GM23338 (cell line): ENCODE measurements at regions not wholly inside any gene's neighbourhood (a gene's known extent, or its start where the extent isn't known, plus 50 kb on each side); places are given as distances from the start of the nearest gene placed in this dataset.

Source experiments
- ATAC-seq: fragments of 200-7000 bp; cut with Tn5 transposase; 3 replicates; pipeline ENCODE4 v1.9.1; 2020
- DNase-seq: peaks from one replicate; pipeline ENCODE4 v3.0.0-alpha.2; 2015; ENCODE audit warnings: low spot score
- H2AFZ ChIP-seq: fragments of 200-600 bp; sonication (generic); 2 replicates; pipeline ENCODE4 v1.8.0; 2016; ENCODE audit warnings: antibody characterized with exemption, mild to moderate bottlenecking, moderate library complexity
- H3F3A ChIP-seq: fragments of 200-600 bp; sonication (generic); replicated peaks from 2 replicates; pipeline ENCODE4 v1.8.0; 2017; ENCODE audit warnings: antibody characterized with exemption, mixed run types, low read depth
- H3K27ac ChIP-seq: fragments of 200-600 bp; sonication (generic); 2 replicates; pipeline ENCODE4 v1.6.1; 2016; ENCODE audit warnings: low read depth
- H3K27me3 ChIP-seq: fragments of 200-600 bp; sonication (generic); 2 replicates; pipeline ENCODE4 v1.8.0; 2016; ENCODE audit warnings: mild to moderate bottlenecking, mixed run types, moderate library complexity; ENCODE audit not compliant: insufficient read depth
- H3K36me3 ChIP-seq: fragments of 200-600 bp; sonication (generic); 2 replicates; pipeline ENCODE4 v1.8.0; 2016; ENCODE audit warnings: mild to moderate bottlenecking; ENCODE audit not compliant: insufficient read depth
- H3K4me1 ChIP-seq: fragments of 200-600 bp; sonication (generic); 2 replicates; pipeline ENCODE4 v1.8.0; 2016; ENCODE audit warnings: mild to moderate bottlenecking, moderate library complexity; ENCODE audit not compliant: insufficient read depth
- H3K4me2 ChIP-seq: fragments of 200-600 bp; sonication (generic); 2 replicates; pipeline ENCODE4 v1.7.1; 2017; ENCODE audit warnings: mixed run types
- H3K4me3 ChIP-seq: fragments of 200-600 bp; sonication (generic); 2 replicates; pipeline ENCODE4 v1.6.1; 2016; ENCODE audit warnings: mixed run types
- H3K79me2 ChIP-seq: fragments of 200-600 bp; sonication (generic); replicated peaks from 2 replicates; pipeline ENCODE4 v1.8.0; 2017; ENCODE audit warnings: mild to moderate bottlenecking; ENCODE audit not compliant: insufficient read depth
- H3K9me2 ChIP-seq: fragments of 200-600 bp; sonication (generic); 2 replicates; pipeline ENCODE4 v1.8.0; 2017; ENCODE audit not compliant: insufficient read depth
- H4K20me1 ChIP-seq: fragments of 200-600 bp; sonication (generic); replicated peaks from 2 replicates; pipeline ENCODE4 v1.8.0; 2017; ENCODE audit warnings: mild to moderate bottlenecking; ENCODE audit not compliant: insufficient read depth
- H3K27ac Mint-ChIP-seq: 2 replicates; pipeline ENCODE4 v1.8.0; 2020; ENCODE audit warnings: inconsistent platforms, mild to moderate bottlenecking, moderate library complexity, mixed read lengths
- H3K27me3 Mint-ChIP-seq: 3 replicates; pipeline ENCODE4 v1.8.0; 2022; ENCODE audit warnings: low read depth, mild to moderate bottlenecking, moderate library complexity, mixed read lengths, inconsistent platforms; ENCODE audit not compliant: insufficient read depth, poor library complexity
- H3K36me3 Mint-ChIP-seq: 3 replicates; pipeline ENCODE4 v1.8.0; 2021; ENCODE audit warnings: low read depth, mild to moderate bottlenecking, inconsistent platforms, moderate library complexity, mixed read lengths
- H3K4me1 Mint-ChIP-seq: 3 replicates; pipeline ENCODE4 v1.8.0; 2020; ENCODE audit warnings: mild to moderate bottlenecking, inconsistent platforms, mixed read lengths
- H3K4me3 Mint-ChIP-seq: 3 replicates; pipeline ENCODE4 v1.8.0; 2021; ENCODE audit warnings: moderate library complexity, mild to moderate bottlenecking, inconsistent platforms, mixed read lengths
- H3K9me3 Mint-ChIP-seq: 3 replicates; pipeline ENCODE4 v1.8.0; 2020; ENCODE audit warnings: moderate library complexity, mild to moderate bottlenecking, inconsistent platforms, mixed read lengths
- CREB1 ChIP-seq: fragments of 250-450 bp; sonication (Bioruptor Pico); IDR thresholded peaks from 2 replicates; pipeline ENCODE4 v1.5.0; 2020; ENCODE audit warnings: low read depth, mild to moderate bottlenecking, moderate library complexity
- EZH2 ChIP-seq: fragments of 200-600 bp; sonication (generic); IDR thresholded peaks from one replicate; pipeline ENCODE4 v1.8.0; 2017; ENCODE audit warnings: antibody characterized with exemption, mild to moderate bottlenecking, low read depth; ENCODE audit not compliant: unreplicated experiment
- JUNB ChIP-seq: IDR thresholded peaks from one replicate; pipeline ENCODE4 v1.6.1; 2016; ENCODE audit warnings: antibody characterized with exemption; ENCODE audit not compliant: unreplicated experiment
- POLR2AphosphoS5 ChIP-seq: IDR thresholded peaks from 2 replicates; pipeline ENCODE4 v1.6.1; 2016; ENCODE audit warnings: antibody characterized with exemption, low read depth
- ZNF114 ChIP-seq: fragments of 250-450 bp; sonication (Bioruptor Pico); IDR thresholded peaks from 2 replicates; pipeline ENCODE4 v1.5.0; 2020; ENCODE audit warnings: mild to moderate bottlenecking, moderate library complexity
- TF ChIP-seq, protein P1 (sequence below): IDR thresholded peaks from one replicate; pipeline ENCODE4 v1.6.1; 2018; ENCODE audit warnings: antibody characterized with exemption; ENCODE audit not compliant: unreplicated experiment
- TF ChIP-seq, protein P2 (sequence below): fragments of 250-450 bp; sonication (Bioruptor Pico); IDR thresholded peaks from 2 replicates; pipeline ENCODE4 v1.5.0; 2020; ENCODE audit warnings: mild to moderate bottlenecking, moderate library complexity
- TF ChIP-seq, protein P3 (sequence below), 2 experiments: fragments of 200-600 bp in 1 of 2; sonication (generic) in 1 of 2; conservative IDR thresholded peaks; 2 replicates each; pipeline versions ENCODE4 v1.5.1 to v1.6.1; 2016 to 2017; ENCODE audit warnings: antibody characterized with exemption in 2 of 2, low read depth in 2 of 2, mild to moderate bottlenecking in 2 of 2, moderate library complexity in 1 of 2
- TF ChIP-seq, protein P4 (sequence below): IDR thresholded peaks from 2 replicates; pipeline ENCODE4 v1.6.1; 2016; ENCODE audit warnings: antibody characterized with exemption

DNA sequence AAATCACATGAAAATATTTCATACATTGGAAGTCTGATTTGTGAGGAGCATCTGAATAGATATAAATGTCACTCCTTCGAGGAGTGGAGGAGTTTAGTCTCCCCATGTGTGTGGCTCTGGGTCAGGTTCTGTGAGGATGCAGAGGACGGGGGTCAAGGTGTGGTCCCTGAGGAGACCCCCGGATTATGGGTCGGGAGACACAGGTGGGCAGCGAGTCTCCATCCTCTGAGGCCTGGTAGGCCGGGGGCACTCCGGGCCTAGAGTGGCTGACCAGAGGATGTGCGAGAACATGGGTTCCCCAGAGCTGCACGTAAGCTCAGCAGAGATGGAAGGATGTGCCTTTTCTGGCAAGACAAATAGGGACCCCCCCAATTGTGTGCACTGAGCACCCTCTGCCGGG, 93.4 kb upstream of the TCERG1L start:
- H3K4me3 ChIP-seq: no peak overlapping the region
- no peaks in the 10 kb centered on the region for H3K79me2 ChIP-seq
- no peaks in the 10 kb centered on the region for H3K4me1 ChIP-seq
- no peak overlapping the region for H2AFZ ChIP-seq
- H3K27ac Mint-ChIP-seq: no peak overlapping the region
- H3K4me1 Mint-ChIP-seq: no peaks in the 10 kb centered on the region
- no peaks in the 10 kb centered on the region for H3K9me2 ChIP-seq
- ATAC-seq: no peak
- no peaks in the 10 kb centered on the region; the same call in 1 of the 2 replicates for H3K36me3 ChIP-seq
- no peaks in the 10 kb centered on the region for H3K27me3 ChIP-seq
- no peak overlapping the region for H3K4me2 ChIP-seq
- H3K36me3 Mint-ChIP-seq: peaks cover 37% of the 10 kb centered on the region
- DNase-seq: no peak
- TF ChIP-seq, protein P1, sequence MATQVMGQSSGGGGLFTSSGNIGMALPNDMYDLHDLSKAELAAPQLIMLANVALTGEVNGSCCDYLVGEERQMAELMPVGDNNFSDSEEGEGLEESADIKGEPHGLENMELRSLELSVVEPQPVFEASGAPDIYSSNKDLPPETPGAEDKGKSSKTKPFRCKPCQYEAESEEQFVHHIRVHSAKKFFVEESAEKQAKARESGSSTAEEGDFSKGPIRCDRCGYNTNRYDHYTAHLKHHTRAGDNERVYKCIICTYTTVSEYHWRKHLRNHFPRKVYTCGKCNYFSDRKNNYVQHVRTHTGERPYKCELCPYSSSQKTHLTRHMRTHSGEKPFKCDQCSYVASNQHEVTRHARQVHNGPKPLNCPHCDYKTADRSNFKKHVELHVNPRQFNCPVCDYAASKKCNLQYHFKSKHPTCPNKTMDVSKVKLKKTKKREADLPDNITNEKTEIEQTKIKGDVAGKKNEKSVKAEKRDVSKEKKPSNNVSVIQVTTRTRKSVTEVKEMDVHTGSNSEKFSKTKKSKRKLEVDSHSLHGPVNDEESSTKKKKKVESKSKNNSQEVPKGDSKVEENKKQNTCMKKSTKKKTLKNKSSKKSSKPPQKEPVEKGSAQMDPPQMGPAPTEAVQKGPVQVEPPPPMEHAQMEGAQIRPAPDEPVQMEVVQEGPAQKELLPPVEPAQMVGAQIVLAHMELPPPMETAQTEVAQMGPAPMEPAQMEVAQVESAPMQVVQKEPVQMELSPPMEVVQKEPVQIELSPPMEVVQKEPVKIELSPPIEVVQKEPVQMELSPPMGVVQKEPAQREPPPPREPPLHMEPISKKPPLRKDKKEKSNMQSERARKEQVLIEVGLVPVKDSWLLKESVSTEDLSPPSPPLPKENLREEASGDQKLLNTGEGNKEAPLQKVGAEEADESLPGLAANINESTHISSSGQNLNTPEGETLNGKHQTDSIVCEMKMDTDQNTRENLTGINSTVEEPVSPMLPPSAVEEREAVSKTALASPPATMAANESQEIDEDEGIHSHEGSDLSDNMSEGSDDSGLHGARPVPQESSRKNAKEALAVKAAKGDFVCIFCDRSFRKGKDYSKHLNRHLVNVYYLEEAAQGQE: no peak
- no peak overlapping the region for H3K4me3 Mint-ChIP-seq
- no peaks in the 10 kb centered on the region for H3F3A ChIP-seq
- H3K27me3 Mint-ChIP-seq: peaks cover 6% of the 10 kb centered on the region
- H3K27ac ChIP-seq: no peak overlapping the region
- H4K20me1 ChIP-seq: no peaks in the 10 kb centered on the region
- peaks cover 95% of the 10 kb centered on the region for H3K9me3 Mint-ChIP-seq

DNA sequence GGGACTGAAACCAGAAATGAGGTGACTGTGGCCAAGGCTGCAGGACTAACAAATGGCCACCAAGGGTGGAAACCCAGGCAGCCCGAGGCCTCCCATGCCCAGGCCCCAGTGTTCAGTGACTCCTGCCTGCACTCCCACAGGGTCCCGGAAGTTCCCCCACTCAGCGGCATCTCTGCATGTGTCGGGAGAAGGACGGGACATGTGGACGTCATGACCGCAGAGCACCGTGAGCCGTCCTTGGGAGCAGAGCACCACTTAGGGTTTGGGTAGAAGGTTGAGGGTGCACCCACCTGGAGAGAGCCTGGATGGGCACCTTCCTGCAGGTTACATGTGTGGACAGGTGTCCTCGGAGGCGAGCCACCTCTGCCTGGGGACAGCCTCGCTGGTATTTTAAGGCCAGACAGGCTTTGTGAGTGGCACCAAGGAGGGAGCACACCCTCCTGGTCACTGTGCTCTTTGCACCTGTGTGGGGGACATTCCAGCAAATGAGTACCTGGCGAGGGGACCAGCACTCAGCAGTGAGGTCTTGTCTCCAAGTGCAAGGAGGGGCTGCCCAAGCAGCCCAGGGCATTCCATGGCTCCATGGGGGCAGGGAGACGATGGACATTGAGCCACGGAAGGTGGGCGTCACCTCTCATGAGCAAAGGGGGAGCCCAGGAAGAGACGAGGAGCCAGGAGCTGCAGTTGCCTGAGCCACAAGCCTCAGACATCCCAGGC, 95.3 kb upstream of the TCERG1L start:
- Histone ChIP-seq H3K27ac (no peak overlapping the region), H4K20me1 (no peaks in the 10 kb centered on the region), H3K4me2 (no peak overlapping the region), H2AFZ (no peak overlapping the region), H3K79me2 (no peaks in the 10 kb centered on the region), H3K4me1 (no peaks in the 10 kb centered on the region), H3K9me2 (no peaks in the 10 kb centered on the region), H3F3A (no peaks in the 10 kb centered on the region), H3K4me3 (no peak overlapping the region), H3K36me3 (no peaks in the 10 kb centered on the region), H3K27me3 (no peaks in the 10 kb centered on the region)
- ATAC-seq (no peak), DNase-seq (no peak)
- Mint-ChIP-seq H3K36me3 (peaks cover 27% of the 10 kb centered on the region), H3K9me3 (peaks cover 97% of the 10 kb centered on the region), H3K27ac (no peak overlapping the region), H3K4me3 (no peak overlapping the region), H3K27me3 (peaks cover 6% of the 10 kb centered on the region), H3K4me1 (no peaks in the 10 kb centered on the region)
- TF ChIP-seq ZNF114: no peak
- TF ChIP-seq, protein P2, sequence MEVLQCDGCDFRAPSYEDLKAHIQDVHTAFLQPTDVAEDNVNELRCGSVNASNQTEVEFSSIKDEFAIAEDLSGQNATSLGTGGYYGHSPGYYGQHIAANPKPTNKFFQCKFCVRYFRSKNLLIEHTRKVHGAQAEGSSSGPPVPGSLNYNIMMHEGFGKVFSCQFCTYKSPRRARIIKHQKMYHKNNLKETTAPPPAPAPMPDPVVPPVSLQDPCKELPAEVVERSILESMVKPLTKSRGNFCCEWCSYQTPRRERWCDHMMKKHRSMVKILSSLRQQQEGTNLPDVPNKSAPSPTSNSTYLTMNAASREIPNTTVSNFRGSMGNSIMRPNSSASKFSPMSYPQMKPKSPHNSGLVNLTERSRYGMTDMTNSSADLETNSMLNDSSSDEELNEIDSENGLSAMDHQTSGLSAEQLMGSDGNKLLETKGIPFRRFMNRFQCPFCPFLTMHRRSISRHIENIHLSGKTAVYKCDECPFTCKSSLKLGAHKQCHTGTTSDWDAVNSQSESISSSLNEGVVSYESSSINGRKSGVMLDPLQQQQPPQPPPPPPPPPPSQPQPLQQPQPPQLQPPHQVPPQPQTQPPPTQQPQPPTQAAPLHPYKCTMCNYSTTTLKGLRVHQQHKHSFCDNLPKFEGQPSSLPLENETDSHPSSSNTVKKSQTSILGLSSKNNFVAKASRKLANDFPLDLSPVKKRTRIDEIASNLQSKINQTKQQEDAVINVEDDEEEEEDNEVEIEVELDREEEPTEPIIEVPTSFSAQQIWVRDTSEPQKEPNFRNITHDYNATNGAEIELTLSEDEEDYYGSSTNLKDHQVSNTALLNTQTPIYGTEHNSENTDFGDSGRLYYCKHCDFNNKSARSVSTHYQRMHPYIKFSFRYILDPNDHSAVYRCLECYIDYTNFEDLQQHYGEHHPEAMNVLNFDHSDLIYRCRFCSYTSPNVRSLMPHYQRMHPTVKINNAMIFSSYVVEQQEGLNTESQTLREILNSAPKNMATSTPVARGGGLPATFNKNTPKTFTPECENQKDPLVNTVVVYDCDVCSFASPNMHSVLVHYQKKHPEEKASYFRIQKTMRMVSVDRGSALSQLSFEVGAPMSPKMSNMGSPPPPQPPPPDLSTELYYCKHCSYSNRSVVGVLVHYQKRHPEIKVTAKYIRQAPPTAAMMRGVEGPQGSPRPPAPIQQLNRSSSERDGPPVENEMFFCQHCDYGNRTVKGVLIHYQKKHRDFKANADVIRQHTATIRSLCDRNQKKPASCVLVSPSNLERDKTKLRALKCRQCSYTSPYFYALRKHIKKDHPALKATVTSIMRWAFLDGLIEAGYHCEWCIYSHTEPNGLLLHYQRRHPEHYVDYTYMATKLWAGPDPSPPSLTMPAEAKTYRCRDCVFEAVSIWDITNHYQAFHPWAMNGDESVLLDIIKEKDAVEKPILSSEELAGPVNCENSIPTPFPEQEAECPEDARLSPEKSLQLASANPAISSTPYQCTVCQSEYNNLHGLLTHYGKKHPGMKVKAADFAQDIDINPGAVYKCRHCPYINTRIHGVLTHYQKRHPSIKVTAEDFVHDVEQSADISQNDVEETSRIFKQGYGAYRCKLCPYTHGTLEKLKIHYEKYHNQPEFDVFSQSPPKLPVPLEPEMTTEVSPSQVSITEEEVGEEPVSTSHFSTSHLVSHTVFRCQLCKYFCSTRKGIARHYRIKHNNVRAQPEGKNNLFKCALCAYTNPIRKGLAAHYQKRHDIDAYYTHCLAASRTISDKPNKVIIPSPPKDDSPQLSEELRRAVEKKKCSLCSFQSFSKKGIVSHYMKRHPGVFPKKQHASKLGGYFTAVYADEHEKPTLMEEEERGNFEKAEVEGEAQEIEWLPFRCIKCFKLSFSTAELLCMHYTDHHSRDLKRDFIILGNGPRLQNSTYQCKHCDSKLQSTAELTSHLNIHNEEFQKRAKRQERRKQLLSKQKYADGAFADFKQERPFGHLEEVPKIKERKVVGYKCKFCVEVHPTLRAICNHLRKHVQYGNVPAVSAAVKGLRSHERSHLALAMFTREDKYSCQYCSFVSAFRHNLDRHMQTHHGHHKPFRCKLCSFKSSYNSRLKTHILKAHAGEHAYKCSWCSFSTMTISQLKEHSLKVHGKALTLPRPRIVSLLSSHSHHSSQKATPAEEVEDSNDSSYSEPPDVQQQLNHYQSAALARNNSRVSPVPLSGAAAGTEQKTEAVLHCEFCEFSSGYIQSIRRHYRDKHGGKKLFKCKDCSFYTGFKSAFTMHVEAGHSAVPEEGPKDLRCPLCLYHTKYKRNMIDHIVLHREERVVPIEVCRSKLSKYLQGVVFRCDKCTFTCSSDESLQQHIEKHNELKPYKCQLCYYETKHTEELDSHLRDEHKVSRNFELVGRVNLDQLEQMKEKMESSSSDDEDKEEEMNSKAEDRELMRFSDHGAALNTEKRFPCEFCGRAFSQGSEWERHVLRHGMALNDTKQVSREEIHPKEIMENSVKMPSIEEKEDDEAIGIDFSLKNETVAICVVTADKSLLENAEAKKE (CRISPR knock-in tag): no peak
- TF ChIP-seq EZH2: no peak
- TF ChIP-seq CREB1 (CRISPR knock-in tag): no peak
- TF ChIP-seq, protein P3, sequence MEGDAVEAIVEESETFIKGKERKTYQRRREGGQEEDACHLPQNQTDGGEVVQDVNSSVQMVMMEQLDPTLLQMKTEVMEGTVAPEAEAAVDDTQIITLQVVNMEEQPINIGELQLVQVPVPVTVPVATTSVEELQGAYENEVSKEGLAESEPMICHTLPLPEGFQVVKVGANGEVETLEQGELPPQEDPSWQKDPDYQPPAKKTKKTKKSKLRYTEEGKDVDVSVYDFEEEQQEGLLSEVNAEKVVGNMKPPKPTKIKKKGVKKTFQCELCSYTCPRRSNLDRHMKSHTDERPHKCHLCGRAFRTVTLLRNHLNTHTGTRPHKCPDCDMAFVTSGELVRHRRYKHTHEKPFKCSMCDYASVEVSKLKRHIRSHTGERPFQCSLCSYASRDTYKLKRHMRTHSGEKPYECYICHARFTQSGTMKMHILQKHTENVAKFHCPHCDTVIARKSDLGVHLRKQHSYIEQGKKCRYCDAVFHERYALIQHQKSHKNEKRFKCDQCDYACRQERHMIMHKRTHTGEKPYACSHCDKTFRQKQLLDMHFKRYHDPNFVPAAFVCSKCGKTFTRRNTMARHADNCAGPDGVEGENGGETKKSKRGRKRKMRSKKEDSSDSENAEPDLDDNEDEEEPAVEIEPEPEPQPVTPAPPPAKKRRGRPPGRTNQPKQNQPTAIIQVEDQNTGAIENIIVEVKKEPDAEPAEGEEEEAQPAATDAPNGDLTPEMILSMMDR (conservative IDR thresholded peaks at IDR 0.05; ENCODE audit: low read depth in 2 of 2): no peak
- TF ChIP-seq, protein P4, sequence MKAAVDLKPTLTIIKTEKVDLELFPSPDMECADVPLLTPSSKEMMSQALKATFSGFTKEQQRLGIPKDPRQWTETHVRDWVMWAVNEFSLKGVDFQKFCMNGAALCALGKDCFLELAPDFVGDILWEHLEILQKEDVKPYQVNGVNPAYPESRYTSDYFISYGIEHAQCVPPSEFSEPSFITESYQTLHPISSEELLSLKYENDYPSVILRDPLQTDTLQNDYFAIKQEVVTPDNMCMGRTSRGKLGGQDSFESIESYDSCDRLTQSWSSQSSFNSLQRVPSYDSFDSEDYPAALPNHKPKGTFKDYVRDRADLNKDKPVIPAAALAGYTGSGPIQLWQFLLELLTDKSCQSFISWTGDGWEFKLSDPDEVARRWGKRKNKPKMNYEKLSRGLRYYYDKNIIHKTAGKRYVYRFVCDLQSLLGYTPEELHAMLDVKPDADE: no peak
- no peak for TF ChIP-seq POLR2AphosphoS5
- no peak for TF ChIP-seq JUNB
